Spleen (tissue), 7 donors: ENCODE measurements at regions not wholly inside any gene's neighbourhood (a gene's known extent, or its start where the extent isn't known, plus 50 kb on each side); places are given as distances from the start of the nearest gene placed in this dataset.

Experiments used
- POLR2A ChIP-seq, 3 donors: fragments of 450-650 bp; IDR thresholded peaks; one replicate each; pipeline ENCODE4 v1.5.1; 2017; ENCODE audit warnings: antibody characterized with exemption in 3 of 3, mild to moderate bottlenecking in 1 of 3
- TF ChIP-seq, protein P1 (sequence below), 11 experiments: fragments of 200-600 bp in 7 of 11; fragments of 450-650 bp in 4 of 11; sonication (generic) in 4 of 11; IDR thresholded peaks in 8 of 11; conservative IDR thresholded peaks in 3 of 11; 1 replicate in 7 of 11; 2 replicates in 4 of 11; pipeline versions ENCODE4 v1.4.0 to v1.8.0; 2016 to 2021; ENCODE audit warnings: antibody characterized with exemption in 11 of 11, inconsistent platforms in 4 of 11, mild to moderate bottlenecking in 1 of 11
- donor health status: DM: no; HTN: no; CAD: no; lungs with moderate emphysema.
- donor health status: DM: no; HTN: no; CAD: no.
- donor health status: DM: no; HTN: no; CAD: no.

DNA sequence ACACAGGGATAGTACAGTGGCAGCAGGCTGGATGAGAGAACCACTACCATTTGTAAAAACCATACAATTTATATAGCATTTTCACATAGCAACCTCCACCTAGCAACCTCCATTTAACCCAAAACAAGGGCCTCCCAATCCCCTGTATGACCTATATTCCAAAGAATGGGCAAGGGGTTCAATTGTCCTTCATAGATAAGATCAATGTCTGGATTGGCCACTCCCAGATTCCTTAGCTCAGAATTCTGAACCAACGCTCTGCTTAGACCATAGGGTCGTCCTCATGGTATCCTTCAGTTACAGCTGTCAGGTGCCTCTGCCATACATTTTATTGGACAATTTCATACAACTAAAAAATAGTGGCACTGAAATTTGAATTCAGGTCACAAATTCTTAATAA, 166.2 kb downstream of the KCTD12 start:
- TF ChIP-seq, protein P1, sequence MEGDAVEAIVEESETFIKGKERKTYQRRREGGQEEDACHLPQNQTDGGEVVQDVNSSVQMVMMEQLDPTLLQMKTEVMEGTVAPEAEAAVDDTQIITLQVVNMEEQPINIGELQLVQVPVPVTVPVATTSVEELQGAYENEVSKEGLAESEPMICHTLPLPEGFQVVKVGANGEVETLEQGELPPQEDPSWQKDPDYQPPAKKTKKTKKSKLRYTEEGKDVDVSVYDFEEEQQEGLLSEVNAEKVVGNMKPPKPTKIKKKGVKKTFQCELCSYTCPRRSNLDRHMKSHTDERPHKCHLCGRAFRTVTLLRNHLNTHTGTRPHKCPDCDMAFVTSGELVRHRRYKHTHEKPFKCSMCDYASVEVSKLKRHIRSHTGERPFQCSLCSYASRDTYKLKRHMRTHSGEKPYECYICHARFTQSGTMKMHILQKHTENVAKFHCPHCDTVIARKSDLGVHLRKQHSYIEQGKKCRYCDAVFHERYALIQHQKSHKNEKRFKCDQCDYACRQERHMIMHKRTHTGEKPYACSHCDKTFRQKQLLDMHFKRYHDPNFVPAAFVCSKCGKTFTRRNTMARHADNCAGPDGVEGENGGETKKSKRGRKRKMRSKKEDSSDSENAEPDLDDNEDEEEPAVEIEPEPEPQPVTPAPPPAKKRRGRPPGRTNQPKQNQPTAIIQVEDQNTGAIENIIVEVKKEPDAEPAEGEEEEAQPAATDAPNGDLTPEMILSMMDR (IDR thresholded peaks at IDR 0.05 in 8 of 11, conservative IDR thresholded peaks at IDR 0.05 in 3 of 11): no peak
- TF ChIP-seq POLR2A (IDR thresholded peaks at IDR 0.05): no peak
